ENCODE measurements at regions not wholly inside any gene's neighbourhood (a gene's known extent, or its start where the extent isn't known, plus 50 kb on each side); places are given as distances from the start of the nearest gene placed in this dataset.
"Not testable (repeated sequence)": the region's sequence is repeated elsewhere in the genome, so short reads cannot be mapped to it uniquely, and the experiment has no call there.

DNA sequence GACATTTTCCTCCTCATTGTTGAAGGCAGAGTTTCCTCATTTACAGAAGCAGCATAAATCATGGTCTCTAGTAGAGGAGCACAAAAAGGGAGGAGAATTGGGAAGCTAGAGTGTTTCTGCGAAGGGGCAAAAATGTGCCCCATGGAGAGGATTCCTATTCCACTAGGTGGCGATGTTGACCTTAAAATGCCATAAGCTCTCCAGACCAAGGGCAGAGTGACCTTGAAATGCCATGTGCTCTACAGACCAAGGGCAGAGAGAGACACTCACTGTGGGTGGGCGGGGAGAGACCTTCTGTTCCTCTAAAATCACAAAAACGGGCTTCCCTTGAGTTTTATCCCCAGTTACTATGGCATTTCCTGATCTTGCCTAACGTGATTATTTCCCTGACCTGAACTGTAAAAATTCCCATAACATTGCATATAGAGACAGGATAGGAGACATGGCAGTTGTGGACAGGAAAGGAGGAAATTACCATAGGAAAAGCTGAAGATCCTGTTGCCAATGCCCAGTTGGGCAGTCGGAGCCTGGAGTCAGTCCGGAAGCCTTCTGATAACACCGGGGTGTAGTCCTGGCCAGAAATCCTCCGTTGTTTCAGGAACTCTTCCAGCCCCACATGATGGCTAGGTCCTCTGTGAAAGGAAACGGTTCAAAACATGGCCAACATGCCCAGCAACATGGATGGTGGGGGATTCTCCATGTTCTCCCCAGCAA, 567.7 kb downstream of the MAGEB5 start:
- Histone ChIP-seq H3K27me3 (no peaks in the 10 kb centered on the region), H3K36me3 (no peaks in the 10 kb centered on the region), H3K27ac (no peak overlapping the region), H3K4me3 (no peak overlapping the region), H3K9me3 (peaks cover 0 to 5% (median 0%) of the 10 kb centered on the region in 12 donors), H3K4me1 (no peaks in the 10 kb centered on the region)
- 55 to 69% (median 59%) methylated on average over 10 of the region's 10 CpGs for WGBS, 4 donors
- intact Hi-C loops (cut with DNase I), result no loop called here
- DNase-seq, result no peak
- ATAC-seq, result no peak
- no peak for TF ChIP-seq POLR2A (IDR thresholded peaks at IDR 0.05)
- TF ChIP-seq, protein P1, sequence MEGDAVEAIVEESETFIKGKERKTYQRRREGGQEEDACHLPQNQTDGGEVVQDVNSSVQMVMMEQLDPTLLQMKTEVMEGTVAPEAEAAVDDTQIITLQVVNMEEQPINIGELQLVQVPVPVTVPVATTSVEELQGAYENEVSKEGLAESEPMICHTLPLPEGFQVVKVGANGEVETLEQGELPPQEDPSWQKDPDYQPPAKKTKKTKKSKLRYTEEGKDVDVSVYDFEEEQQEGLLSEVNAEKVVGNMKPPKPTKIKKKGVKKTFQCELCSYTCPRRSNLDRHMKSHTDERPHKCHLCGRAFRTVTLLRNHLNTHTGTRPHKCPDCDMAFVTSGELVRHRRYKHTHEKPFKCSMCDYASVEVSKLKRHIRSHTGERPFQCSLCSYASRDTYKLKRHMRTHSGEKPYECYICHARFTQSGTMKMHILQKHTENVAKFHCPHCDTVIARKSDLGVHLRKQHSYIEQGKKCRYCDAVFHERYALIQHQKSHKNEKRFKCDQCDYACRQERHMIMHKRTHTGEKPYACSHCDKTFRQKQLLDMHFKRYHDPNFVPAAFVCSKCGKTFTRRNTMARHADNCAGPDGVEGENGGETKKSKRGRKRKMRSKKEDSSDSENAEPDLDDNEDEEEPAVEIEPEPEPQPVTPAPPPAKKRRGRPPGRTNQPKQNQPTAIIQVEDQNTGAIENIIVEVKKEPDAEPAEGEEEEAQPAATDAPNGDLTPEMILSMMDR (IDR thresholded peaks at IDR 0.05), result peak in 7 of 12 donors; percentile 19 to 39 (median 26)

DNA sequence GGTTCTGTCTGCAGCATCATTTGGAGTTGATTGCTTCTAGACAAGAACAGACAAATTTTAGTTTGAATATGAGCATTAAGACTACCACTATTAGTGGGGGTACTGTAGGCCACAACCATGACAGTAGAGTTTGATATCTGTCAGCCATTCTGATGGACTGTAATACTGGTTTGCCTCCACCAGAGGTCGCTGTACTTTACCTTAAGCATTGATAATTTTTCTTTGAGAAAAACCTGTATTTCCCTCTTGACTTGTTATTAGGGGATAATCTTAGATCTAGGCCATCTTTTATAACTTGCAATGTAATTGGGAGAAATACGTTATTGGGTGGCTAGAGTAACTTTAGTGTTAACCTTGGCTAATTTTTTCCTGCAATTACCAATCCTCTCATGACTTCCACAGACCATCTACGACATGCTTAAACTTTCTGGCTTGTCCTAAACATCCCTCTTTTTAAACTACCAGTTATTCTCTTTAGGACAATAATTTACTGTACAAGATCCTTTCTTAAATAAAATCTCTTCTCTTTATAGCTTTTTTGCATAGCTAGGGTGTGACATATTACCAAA, 562.4 kb downstream of the MAGEB5 start:
- 64 to 71% (median 65%) methylated on average over 3 of the region's 3 CpGs for WGBS, 4 donors
- Histone ChIP-seq H3K9me3 (peaks cover 0 to 11% (median 0%) of the 10 kb centered on the region in 12 donors), H3K4me3 (no peak overlapping the region), H3K36me3 (no peaks in the 10 kb centered on the region), H3K27me3 (no peaks in the 10 kb centered on the region), H3K27ac (no peak overlapping the region), H3K4me1 (no peaks in the 10 kb centered on the region)
- ATAC-seq, result no peak
- TF ChIP-seq POLR2A (IDR thresholded peaks at IDR 0.05), result no peak
- TF ChIP-seq, protein P1 (IDR thresholded peaks at IDR 0.05), result peak in 2 of 12 donors; percentile 11 to 26
- intact Hi-C loops (cut with DNase I), result no loop called here
- DNase-seq, result no peak

DNA sequence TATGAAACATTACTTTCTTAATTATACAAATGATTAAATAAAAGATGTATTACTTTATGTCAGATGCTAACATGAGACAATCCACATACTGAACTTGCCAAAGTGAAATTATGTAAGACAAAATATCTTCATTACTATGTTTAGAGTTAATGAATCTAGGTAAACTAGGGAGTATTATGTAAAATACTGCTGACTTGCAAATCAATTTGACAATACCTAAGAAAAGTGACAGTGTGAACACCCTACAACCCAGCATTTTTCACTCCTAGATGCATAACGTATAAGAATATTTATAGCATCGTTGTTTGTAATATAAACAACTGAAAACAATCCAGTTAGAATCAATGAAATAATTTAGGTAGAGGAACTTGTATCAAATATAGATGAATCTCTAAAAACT, 546.3 kb downstream of the MAGEB5 start:
- WGBS, 4 donors, result 72 to 91% (median 78%) methylated on average over 2 of the region's 2 CpGs
- H3K36me3 ChIP-seq, result no peaks in the 10 kb centered on the region
- no peaks in the 10 kb centered on the region for H3K4me1 ChIP-seq
- H3K27ac ChIP-seq, result no peak overlapping the region
- intact Hi-C loops (cut with DNase I), result no loop called here
- H3K9me3 ChIP-seq, result peaks cover 0 to 1% (median 0%) of the 10 kb centered on the region in 12 donors
- H3K27me3 ChIP-seq, result no peaks in the 10 kb centered on the region
- no peak overlapping the region for H3K4me3 ChIP-seq
- no peak for DNase-seq
- TF ChIP-seq, protein P1 (IDR thresholded peaks at IDR 0.05), result no peak
- TF ChIP-seq POLR2A (IDR thresholded peaks at IDR 0.05), result no peak
- no peak for ATAC-seq

DNA sequence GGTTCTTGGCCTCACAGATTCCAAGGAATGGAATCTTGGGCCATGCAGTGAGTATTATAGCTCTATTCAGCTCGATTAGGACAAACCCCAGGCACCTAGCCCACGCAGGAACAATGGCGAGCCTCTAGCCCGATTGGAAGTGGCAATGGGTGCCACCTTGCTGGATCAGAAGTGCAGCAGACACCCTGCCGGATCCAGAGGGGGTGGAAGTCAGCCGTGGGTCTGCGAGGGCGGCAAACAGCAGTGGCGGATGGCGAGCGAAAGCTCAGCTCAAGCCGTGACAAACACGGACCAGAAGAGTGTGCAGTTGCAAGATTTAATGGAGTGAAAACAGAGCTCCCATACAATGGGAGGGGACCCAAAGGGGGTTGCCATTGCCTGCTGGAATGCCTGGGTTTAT, 539.8 kb downstream of the MAGEB5 start:
- H3K36me3 ChIP-seq; H3K4me3 ChIP-seq; ATAC-seq; H3K4me1 ChIP-seq; H3K27ac ChIP-seq; H3K27me3 ChIP-seq; intact Hi-C loops (cut with DNase I); H3K9me3 ChIP-seq: not testable (repeated sequence)
- WGBS, 4 donors, result 79 to 84% (median 80%) methylated on average over 13 of the region's 13 CpGs
- peak in 1 of 5 donors; percentile 10 for DNase-seq
